Vagina (tissue), 2 donors: ENCODE measurements at regions not wholly inside any gene's neighbourhood (a gene's known extent, or its start where the extent isn't known, plus 50 kb on each side); places are given as distances from the start of the nearest gene placed in this dataset.

Experiments used
- DNase-seq, 2 donors: peaks; one replicate each; pipeline ENCODE4 v3.0.0-alpha.2; 2017; ENCODE audit errors: extremely low spot score in 2 of 2
- H3K27ac ChIP-seq: fragments of 200-600 bp; sonication (generic); one replicate; pipeline ENCODE4 v1.5.1; 2019
- H3K27me3 ChIP-seq: fragments of 200-600 bp; sonication (generic); one replicate; pipeline ENCODE4 v1.5.1; 2019
- H3K36me3 ChIP-seq, 2 donors: fragments of 200-600 bp; sonication (generic); one replicate each; pipeline ENCODE4 v1.5.1; 2017 to 2019
- H3K4me1 ChIP-seq: fragments of 200-600 bp; sonication (generic); one replicate; pipeline ENCODE4 v1.5.1; 2019
- H3K4me3 ChIP-seq, 2 donors: fragments of 200-600 bp; sonication (generic); 1 replicate in 1 of 2; 2 replicates in 1 of 2; pipeline ENCODE4 v1.5.1; 2016 to 2019
- H3K9me3 ChIP-seq: fragments of 200-600 bp; sonication (generic); one replicate; pipeline ENCODE4 v1.5.1; 2019
- CTCF ChIP-seq, 3 experiments: fragments of 450-650 bp in 2 of 3; fragments of 200-600 bp in 1 of 3; sonication (generic) in 1 of 3; IDR thresholded peaks; one replicate each; pipeline ENCODE4 v1.5.1; 2017 to 2019; ENCODE audit warnings: antibody characterized with exemption in 3 of 3, mild to moderate bottlenecking in 2 of 3, moderate library complexity in 2 of 3
- POLR2A ChIP-seq, 2 donors: fragments of 450-650 bp; IDR thresholded peaks; one replicate each; pipeline ENCODE4 v1.6.1; 2017; ENCODE audit warnings: antibody characterized with exemption in 2 of 2, mild to moderate bottlenecking in 2 of 2, moderate library complexity in 2 of 2
- POLR2AphosphoS5 ChIP-seq, 2 donors: sonication (generic); formaldehyde crosslinking; IDR thresholded peaks; one replicate each; pipeline ENCODE4 v1.9.0; 2017; ENCODE audit warnings: antibody characterized with exemption in 2 of 2, mild to moderate bottlenecking in 2 of 2, low read depth in 1 of 2; ENCODE audit not compliant: insufficient read depth in 1 of 2
- intact Hi-C: fragments of 100-400 bp; cut with DNase I; formaldehyde crosslinking; loops from one replicate; pipeline ENCODE4 v1.15.1; 2023

- intact Hi-C loops = no loop called here
- TF ChIP-seq POLR2AphosphoS5 (IDR thresholded peaks at IDR 0.05; ENCODE audit: insufficient read depth in 1 of 2, low read depth in 1 of 2) = no peak
- no peak for TF ChIP-seq CTCF (IDR thresholded peaks at IDR 0.05)
- TF ChIP-seq POLR2A (IDR thresholded peaks at IDR 0.05) = no peak
Observed at GRCh38 chr9:78620303-78620702, 323.4 kb downstream of the PSAT1 start.

GRCh38 chr9:78620764-78621163 is 323.8 kb downstream of the PSAT1 start:
- Histone ChIP-seq H3K27me3 (no peaks in the 10 kb centered on the region), H3K4me3 (no peak overlapping the region), H3K36me3 (no peaks in the 10 kb centered on the region), H3K9me3 (no peaks in the 10 kb centered on the region), H3K4me1 (no peaks in the 10 kb centered on the region), H3K27ac (no peak overlapping the region)
- intact Hi-C loops = no loop called here
- TF ChIP-seq POLR2A (IDR thresholded peaks at IDR 0.05) = no peak
- no peak for TF ChIP-seq CTCF (IDR thresholded peaks at IDR 0.05)
- no peak for TF ChIP-seq POLR2AphosphoS5 (IDR thresholded peaks at IDR 0.05; ENCODE audit: insufficient read depth in 1 of 2, low read depth in 1 of 2)
- DNase-seq = no peak

More at GRCh38 chr9:78620303-78620702, 323.4 kb downstream of the PSAT1 start:
- no peak for DNase-seq
- H3K4me1 ChIP-seq = no peaks in the 10 kb centered on the region
- no peaks in the 10 kb centered on the region for H3K9me3 ChIP-seq
- no peak overlapping the region for H3K27ac ChIP-seq
- H3K36me3 ChIP-seq = no peaks in the 10 kb centered on the region
- no peak overlapping the region for H3K4me3 ChIP-seq
- H3K27me3 ChIP-seq = no peaks in the 10 kb centered on the region

GRCh38 chr9:78622126-78622525 is 325.2 kb downstream of the PSAT1 start:
- TF ChIP-seq POLR2AphosphoS5 (IDR thresholded peaks at IDR 0.05; ENCODE audit: insufficient read depth in 1 of 2, low read depth in 1 of 2) (no peak), CTCF (IDR thresholded peaks at IDR 0.05) (no peak), POLR2A (IDR thresholded peaks at IDR 0.05) (no peak)
- no peak for DNase-seq
- H3K27me3 ChIP-seq = no peaks in the 10 kb centered on the region
- no peak overlapping the region for H3K4me3 ChIP-seq
- intact Hi-C loops = no loop called here
- H3K9me3 ChIP-seq = no peaks in the 10 kb centered on the region
- no peaks in the 10 kb centered on the region for H3K36me3 ChIP-seq
- H3K27ac ChIP-seq = no peak overlapping the region
- H3K4me1 ChIP-seq = no peaks in the 10 kb centered on the region

- Histone ChIP-seq H3K27me3 (no peaks in the 10 kb centered on the region), H3K4me3 (no peak overlapping the region), H3K36me3 (no peaks in the 10 kb centered on the region), H3K9me3 (no peaks in the 10 kb centered on the region), H3K4me1 (no peaks in the 10 kb centered on the region), H3K27ac (no peak overlapping the region)
- intact Hi-C loops = no loop called here
- TF ChIP-seq CTCF (IDR thresholded peaks at IDR 0.05) (no peak), POLR2A (IDR thresholded peaks at IDR 0.05) (no peak), POLR2AphosphoS5 (IDR thresholded peaks at IDR 0.05; ENCODE audit: insufficient read depth in 1 of 2, low read depth in 1 of 2) (no peak)
- DNase-seq = no peak
Observed at GRCh38 chr9:78626971-78627370, 330.0 kb downstream of the PSAT1 start.

- TF ChIP-seq POLR2A (IDR thresholded peaks at IDR 0.05) = no peak
- no peak for TF ChIP-seq CTCF (IDR thresholded peaks at IDR 0.05)
- no peak for TF ChIP-seq POLR2AphosphoS5 (IDR thresholded peaks at IDR 0.05; ENCODE audit: insufficient read depth in 1 of 2, low read depth in 1 of 2)
- no peak for DNase-seq
- Histone ChIP-seq H3K9me3 (no peaks in the 10 kb centered on the region), H3K27me3 (no peaks in the 10 kb centered on the region), H3K4me3 (no peak overlapping the region), H3K4me1 (no peaks in the 10 kb centered on the region), H3K27ac (no peak overlapping the region), H3K36me3 (no peaks in the 10 kb centered on the region)
- intact Hi-C loops = loop anchor here (5.0 kb wide), 1 partner anchor 781 kb away; no protein-coding TSS in a partner anchor
Observed at GRCh38 chr9:78630966-78631365, 334.0 kb downstream of the PSAT1 start.
